CD14-positive monocyte (primary cell): ENCODE measurements at regions not wholly inside any gene's neighbourhood (a gene's known extent, or its start where the extent isn't known, plus 50 kb on each side); places are given as distances from the start of the nearest gene placed in this dataset.

ENCODE experiments used
- DNase-seq, 3 donors: peaks; one replicate each; pipeline ENCODE4 v3.0.0-alpha.2; 2011 to 2022
- H2AFZ ChIP-seq: 2 replicates; pipeline ENCODE4 v1.6.0; 2012; ENCODE audit warnings: mild to moderate bottlenecking, low read depth, low read length, inconsistent platforms; ENCODE audit not compliant: insufficient read depth, poor library complexity, severe bottlenecking
- H3K27ac ChIP-seq, 2 donors: 1 replicate in 1 of 2; 2 replicates in 1 of 2; pipeline ENCODE4 v1.5.1; 2012 to 2013; ENCODE audit warnings: low read length in 2 of 2, control low read depth in 1 of 2, inconsistent platforms in 1 of 2, low read depth in 1 of 2, mild to moderate bottlenecking in 1 of 2
- H3K27me3 ChIP-seq, 2 donors: one replicate each; pipeline versions ENCODE4 v1.6.0 to v1.6.1; 2011 to 2013; ENCODE audit warnings: low read length in 2 of 2; ENCODE audit not compliant: control insufficient read depth in 2 of 2, insufficient read depth in 2 of 2
- H3K36me3 ChIP-seq, 2 donors: replicated peaks in 1 of 2; 1 replicate in 1 of 2; 2 replicates in 1 of 2; pipeline versions ENCODE4 v1.5.1 to v1.6.1; 2012 to 2013; ENCODE audit warnings: low read length in 2 of 2, control low read depth in 1 of 2, inconsistent platforms in 1 of 2, mild to moderate bottlenecking in 1 of 2; ENCODE audit not compliant: insufficient read depth in 2 of 2, control insufficient read depth in 1 of 2
- H3K4me1 ChIP-seq, 2 donors: 1 replicate in 1 of 2; 2 replicates in 1 of 2; pipeline versions ENCODE4 v1.5.1 to v1.6.1; 2012 to 2013; ENCODE audit warnings: low read length in 2 of 2, control low read depth in 1 of 2, inconsistent platforms in 1 of 2, mild to moderate bottlenecking in 1 of 2, moderate library complexity in 1 of 2; ENCODE audit not compliant: insufficient read depth in 2 of 2, control insufficient read depth in 1 of 2
- H3K4me2 ChIP-seq: replicated peaks from 2 replicates; pipeline ENCODE3; 2012; ENCODE audit warnings: low read length, moderate library complexity, mild to moderate bottlenecking; ENCODE audit not compliant: poor library complexity, severe bottlenecking; ENCODE audit errors: extremely low read depth
- H3K4me3 ChIP-seq, 3 experiments: fragments of 200-600 bp in 1 of 3; sonication (generic) in 1 of 3; replicated peaks in 1 of 3; 1 replicate in 2 of 3; 2 replicates in 1 of 3; pipeline ENCODE4 v1.5.1; 2011 to 2013; ENCODE audit warnings: low read length in 3 of 3, mild to moderate bottlenecking in 3 of 3, control low read depth in 2 of 3, low read depth in 2 of 3, inconsistent platforms in 1 of 3, moderate library complexity in 1 of 3
- H3K79me2 ChIP-seq: 2 replicates; pipeline ENCODE4 v1.6.0; 2012; ENCODE audit warnings: mild to moderate bottlenecking, control low read depth, inconsistent platforms, low read length, moderate library complexity; ENCODE audit not compliant: insufficient read depth
- H3K9ac ChIP-seq: 2 replicates; pipeline ENCODE4 v1.6.0; 2017; ENCODE audit warnings: low read length, mild to moderate bottlenecking; ENCODE audit not compliant: insufficient read depth, poor library complexity, severe bottlenecking
- H3K9me3 ChIP-seq, 2 donors: replicated peaks in 1 of 2; 1 replicate in 1 of 2; 2 replicates in 1 of 2; pipeline versions ENCODE4 v1.5.1 to v1.6.1; 2012 to 2013; ENCODE audit warnings: low read length in 2 of 2, control low read depth in 1 of 2; ENCODE audit not compliant: control insufficient read depth in 1 of 2, insufficient read depth in 1 of 2
- H4K20me1 ChIP-seq: 2 replicates; pipeline ENCODE4 v1.6.0; 2012; ENCODE audit warnings: mild to moderate bottlenecking, low read length, control low read depth, moderate library complexity; ENCODE audit not compliant: insufficient read depth
- H3K27ac Mint-ChIP-seq, 7 donors: one replicate each; pipeline ENCODE4 v1.8.0; 2020; ENCODE audit warnings: mild to moderate bottlenecking in 7 of 7, mixed read lengths in 7 of 7, moderate library complexity in 6 of 7, inconsistent platforms in 2 of 7
- H3K27me3 Mint-ChIP-seq, 3 donors: one replicate each; pipeline ENCODE4 v1.8.0; 2021 to 2022; ENCODE audit warnings: low read depth in 3 of 3, mild to moderate bottlenecking in 3 of 3, mixed read lengths in 3 of 3, moderate library complexity in 3 of 3, inconsistent platforms in 1 of 3
- H3K36me3 Mint-ChIP-seq, 2 donors: one replicate each; pipeline ENCODE4 v1.8.0; 2020; ENCODE audit warnings: mixed read lengths in 2 of 2, inconsistent platforms in 1 of 2, mild to moderate bottlenecking in 1 of 2
- H3K4me1 Mint-ChIP-seq: one replicate; pipeline ENCODE4 v1.8.0; 2020; ENCODE audit warnings: mild to moderate bottlenecking, mixed read lengths
- H3K4me3 Mint-ChIP-seq, 2 donors: one replicate each; pipeline ENCODE4 v1.8.0; 2020; ENCODE audit warnings: mild to moderate bottlenecking in 2 of 2, mixed read lengths in 2 of 2, moderate library complexity in 1 of 2
- H3K9me3 Mint-ChIP-seq, 7 donors: one replicate each; pipeline ENCODE4 v1.8.0; 2020 to 2022; ENCODE audit warnings: mixed read lengths in 7 of 7, mild to moderate bottlenecking in 6 of 7, moderate library complexity in 6 of 7, inconsistent platforms in 2 of 7
- CTCF ChIP-seq: fragments of 200-600 bp; IDR thresholded peaks from one replicate; pipeline ENCODE4 v1.8.0; 2022; ENCODE audit warnings: antibody characterized with exemption, mild to moderate bottlenecking
- WGBS: methylation state at CpG from one replicate; pipeline ENCODE4 v1.1.5; 2013; ENCODE audit warnings: missing lambda C conversion rate; ENCODE audit not compliant: insufficient coverage; 5-methylcytosine and 5-hydroxymethylcytosine counted together
- intact Hi-C, 2 donors: fragments of 100-400 bp; cut with micrococcal nuclease; formaldehyde crosslinking; loops; one replicate each; pipeline versions ENCODE4 v1.15.0 to v1.15.1; 2023

GRCh38 chr4:189440716-189441115 lies 500.0 kb upstream of the FRG1 start:
- intact Hi-C loops: no loop called here
- peaks cover 0 to 7% (median 3%) of the 10 kb centered on the region in 7 donors for H3K9me3 Mint-ChIP-seq
- Histone ChIP-seq H3K36me3 (no peaks in the 10 kb centered on the region), H3K4me3 (no peak overlapping the region), H3K9me3 (no peaks in the 10 kb centered on the region), H3K27me3 (no peaks in the 10 kb centered on the region), H3K4me2 (no peak overlapping the region), H4K20me1 (no peaks in the 10 kb centered on the region), H2AFZ (no peak overlapping the region), H3K79me2 (no peaks in the 10 kb centered on the region), H3K9ac (no peak overlapping the region), H3K4me1 (no peaks in the 10 kb centered on the region), H3K27ac (no peak overlapping the region)
- no peak for DNase-seq
- H3K4me1 Mint-ChIP-seq: no peaks in the 10 kb centered on the region
- H3K27me3 Mint-ChIP-seq: peaks cover 0 to 2% (median 0%) of the 10 kb centered on the region in 3 donors
- WGBS: no CpG with 5 or more reads among the region's 4 CpGs
- no peak for TF ChIP-seq CTCF
- no peaks in the 10 kb centered on the region for H3K36me3 Mint-ChIP-seq
- no peak overlapping the region for H3K4me3 Mint-ChIP-seq
- no peak overlapping the region for H3K27ac Mint-ChIP-seq

- Histone ChIP-seq H3K4me3 (no peak overlapping the region), H3K79me2 (no peaks in the 10 kb centered on the region), H3K9me3 (peaks cover 0 to 4% of the 10 kb centered on the region in 2 donors), H3K9ac (no peak overlapping the region), H4K20me1 (no peaks in the 10 kb centered on the region), H3K27ac (no peak overlapping the region), H3K27me3 (no peaks in the 10 kb centered on the region), H2AFZ (no peak overlapping the region), H3K36me3 (no peaks in the 10 kb centered on the region), H3K4me2 (no peak overlapping the region), H3K4me1 (no peaks in the 10 kb centered on the region)
- H3K27ac Mint-ChIP-seq: no peak overlapping the region
- H3K4me3 Mint-ChIP-seq: no peak overlapping the region
- DNase-seq: no peak
- H3K27me3 Mint-ChIP-seq: peaks cover 0 to 1% (median 0%) of the 10 kb centered on the region in 3 donors
- WGBS: 91% methylated on average over 4 of the region's 6 CpGs
- H3K4me1 Mint-ChIP-seq: no peaks in the 10 kb centered on the region
- no peaks in the 10 kb centered on the region for H3K36me3 Mint-ChIP-seq
- peaks cover 0 to 9% (median 6%) of the 10 kb centered on the region in 7 donors for H3K9me3 Mint-ChIP-seq
- TF ChIP-seq CTCF: no peak
- intact Hi-C loops: no loop called here
Observed at GRCh38 chr4:189443341-189443740, 497.3 kb upstream of the FRG1 start.
